Heart left ventricle (tissue), 13 donors: ENCODE measurements at regions not wholly inside any gene's neighbourhood (a gene's known extent, or its start where the extent isn't known, plus 50 kb on each side); places are given as distances from the start of the nearest gene placed in this dataset.

Source experiments
- CTCF ChIP-seq, 12 donors: fragments of 200-600 bp; sonication (generic) in 4 of 12; IDR thresholded peaks; one replicate each; pipeline versions ENCODE4 v1.5.0 to v1.8.0; 2018 to 2022; ENCODE audit warnings: antibody characterized with exemption in 12 of 12, mild to moderate bottlenecking in 5 of 12
- POLR2A ChIP-seq, 2 donors: fragments of 450-650 bp; IDR thresholded peaks; one replicate each; pipeline ENCODE4 v1.6.1; 2017; ENCODE audit warnings: antibody characterized with exemption in 2 of 2, mild to moderate bottlenecking in 2 of 2, moderate library complexity in 2 of 2
- donor health status: ischemic (EF 13 %, LVEDD 7.1; RV severe dilation, severe dysfunction).
- donor health status: DM: no; HTN: yes; CAD: no.
- donor health status: DM: no; HTN: no; CAD: no.
- donor health status: ischemic (EF 25% LVEDD 6.9; RV normal size, moderate dysfunction).
- donor health status: ischemic (EF 25% LVEDD 5.7; RV mildly dilated, moderate dysfunction).
- donor health status: ischemic (EF 35%, LVEDD 5.7; RV mildly dilated, moderate dysfunction).
- donor health status: nonischemic (EF 11% LVEDD 7.7; RV severe dilation, severe dysfunction).
- donor health status: DM: yes; HTN: yes; CAD: no.
- donor health status: PGD.
- donor health status: ischemic (EF 29% LVEDD 5.4; RV normal size, mild dysfunction).
- donor health status: nonischemic (EF 23%, LVEDD 6.1; RV moderate dilation, normal function).

GRCh38 chr2:193627927-193628272 lies 1433.2 kb upstream of the TMEFF2 start:
- TF ChIP-seq CTCF (IDR thresholded peaks at IDR 0.05): no peak
- TF ChIP-seq POLR2A (IDR thresholded peaks at IDR 0.05): no peak
